ENCODE measurements at regions not wholly inside any gene's neighbourhood (a gene's known extent, or its start where the extent isn't known, plus 50 kb on each side); places are given as distances from the start of the nearest gene placed in this dataset.

DNA sequence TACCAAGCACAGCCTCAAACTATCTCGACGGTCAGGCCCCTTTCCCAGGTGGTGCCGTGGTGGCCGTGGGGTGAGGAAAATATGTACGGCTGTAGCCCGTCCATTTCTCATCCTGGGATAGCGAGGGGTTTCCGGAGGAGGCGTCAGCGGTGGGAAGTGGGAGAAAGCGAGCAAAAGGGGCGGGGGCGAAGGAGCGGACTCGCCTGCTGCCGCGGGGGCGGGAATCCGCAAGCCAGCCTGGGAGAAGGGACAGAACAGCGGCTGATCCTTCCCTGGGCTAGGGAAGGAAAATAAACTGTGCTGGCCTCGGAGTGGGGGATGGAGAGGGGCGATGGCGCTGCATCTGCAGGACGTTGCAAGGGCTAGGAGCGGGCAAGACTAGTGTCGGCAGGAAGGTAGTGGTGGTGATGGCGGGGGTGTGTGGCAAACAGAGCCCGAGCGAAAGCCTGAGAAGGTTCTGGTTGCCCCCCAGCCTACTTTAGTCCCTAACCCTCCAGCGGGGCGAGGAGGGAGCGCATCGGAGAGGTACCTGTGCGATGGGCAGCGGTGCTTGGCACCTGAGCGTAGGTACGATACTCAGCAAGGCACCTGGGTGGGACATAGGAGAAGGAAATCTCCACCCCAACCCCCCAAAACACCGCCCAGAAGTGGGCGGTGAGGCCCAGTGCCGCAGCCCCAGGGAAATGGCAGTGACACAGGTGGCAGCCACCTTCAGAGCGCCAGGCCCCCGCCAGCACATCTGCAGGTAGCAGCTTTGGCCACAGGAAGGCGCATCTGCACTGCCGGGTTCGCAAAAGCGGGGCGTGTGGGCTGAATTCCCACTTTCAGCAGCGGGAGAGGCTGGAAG is 49.9 kb upstream of the STEAP1B start:
- H3K27ac ChIP-seq (ENCODE audit: low read depth, low read length): peak overlapping the region; percentile 27; the same call in 1 of the 2 replicates
- no peaks in the 10 kb centered on the region for H3K27me3 ChIP-seq (ENCODE audit: control insufficient read depth, insufficient read depth, low read length)
- peak overlapping the region; percentile 71 for H3K9ac ChIP-seq (ENCODE audit: low read length)

More for the DNA sequence above, 49.9 kb upstream of the STEAP1B start:
- H3K9me3 ChIP-seq (ENCODE audit: control insufficient read depth, insufficient read depth, low read depth, low read length): no peaks in the 10 kb centered on the region
- H3K4me1 ChIP-seq (ENCODE audit: control insufficient read depth, insufficient read depth, low read length): peaks cover 5% of the 10 kb centered on the region
- no peaks in the 10 kb centered on the region for H3K36me3 ChIP-seq (ENCODE audit: control insufficient read depth, insufficient read depth, low read length)
- H3K4me3 ChIP-seq (ENCODE audit: low read depth, low read length): peak overlapping the region; percentile 74
